ENCODE measurements at regions not wholly inside any gene's neighbourhood (a gene's known extent, or its start where the extent isn't known, plus 50 kb on each side); places are given as distances from the start of the nearest gene placed in this dataset.
A peak's percentile ranks its signal among the peaks of the same experiment; 100 is the strongest.

DNA sequence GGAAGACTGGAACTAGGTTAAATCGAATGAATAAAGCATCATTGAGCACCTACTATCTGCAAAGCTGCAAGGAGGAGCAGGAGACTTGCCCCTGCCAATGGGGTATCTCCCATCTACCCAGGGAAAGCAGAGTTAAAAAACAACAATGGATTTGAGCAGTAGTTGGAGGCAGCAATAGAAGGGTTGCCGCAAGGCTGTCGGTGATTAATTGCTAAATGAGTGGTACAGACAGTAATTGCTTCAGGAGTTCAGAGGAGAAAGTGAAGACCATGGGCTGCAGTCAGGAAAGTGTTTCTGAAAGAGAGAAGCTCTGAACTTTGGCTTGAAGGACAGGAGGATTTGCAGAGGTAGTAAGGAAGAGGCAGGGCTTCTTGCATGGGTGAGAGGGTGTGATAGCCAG is 152.9 kb downstream of the ACTL8 start:
- DNase-seq: no peak

DNA sequence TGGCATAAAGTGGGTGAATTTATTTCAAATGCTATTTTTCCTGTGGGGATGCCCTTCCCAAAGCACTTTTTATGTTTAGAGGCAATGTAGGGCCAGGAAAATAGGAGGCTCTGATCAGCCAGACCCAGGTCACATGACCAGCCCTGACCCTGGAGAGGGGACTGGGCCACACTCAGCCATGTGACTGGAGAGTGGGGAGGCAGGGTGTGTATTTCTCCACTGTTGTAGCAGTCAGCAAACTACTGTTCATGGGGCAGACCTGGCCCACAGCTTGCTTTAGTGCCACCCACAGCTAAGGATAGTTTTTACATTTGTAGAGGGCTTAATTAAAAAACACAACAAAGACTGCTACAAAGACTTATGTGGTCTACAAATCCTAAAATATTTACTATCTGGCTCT is 153.8 kb downstream of the ACTL8 start:
- no peak for DNase-seq

DNA sequence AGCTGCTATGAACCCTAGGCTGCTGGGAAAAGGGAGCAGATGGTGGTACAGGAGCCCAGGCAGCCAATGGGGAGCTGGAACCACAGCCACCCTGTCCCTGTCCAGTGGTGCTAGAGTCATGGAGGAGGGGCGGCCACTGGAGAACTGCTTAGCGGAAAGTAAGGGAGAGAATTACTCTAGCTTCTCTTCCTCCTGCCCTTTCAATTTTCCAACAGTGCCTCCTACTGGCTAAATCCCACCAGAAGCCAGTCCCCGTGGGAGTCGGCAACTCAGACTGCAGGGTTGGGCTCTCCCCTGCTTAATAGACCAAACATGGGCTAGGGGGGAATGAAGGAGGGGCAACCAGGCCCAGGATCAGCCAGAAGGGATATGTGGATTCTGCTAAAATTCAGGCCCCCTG is 154.5 kb downstream of the ACTL8 start:
- DNase-seq: no peak

DNA sequence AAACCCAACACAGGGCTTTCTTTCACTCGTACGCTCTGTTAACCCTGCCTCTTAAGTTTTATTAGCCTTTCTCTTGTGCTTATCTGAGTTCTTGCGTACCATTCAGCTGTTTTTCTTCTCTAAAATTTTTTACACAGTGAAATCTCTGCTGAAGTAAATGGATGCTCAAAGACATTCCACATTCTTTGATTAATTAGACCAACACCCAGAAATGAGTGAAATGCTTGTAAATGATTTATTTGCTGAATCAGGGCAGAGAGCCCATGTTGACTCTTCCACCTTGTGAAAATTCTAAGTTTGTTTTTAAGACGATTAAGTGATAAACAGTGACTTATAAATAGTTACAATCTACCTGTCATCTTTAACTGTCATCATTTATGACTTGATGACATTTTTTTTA is 156.7 kb downstream of the ACTL8 start:
- no peak for DNase-seq

DNA sequence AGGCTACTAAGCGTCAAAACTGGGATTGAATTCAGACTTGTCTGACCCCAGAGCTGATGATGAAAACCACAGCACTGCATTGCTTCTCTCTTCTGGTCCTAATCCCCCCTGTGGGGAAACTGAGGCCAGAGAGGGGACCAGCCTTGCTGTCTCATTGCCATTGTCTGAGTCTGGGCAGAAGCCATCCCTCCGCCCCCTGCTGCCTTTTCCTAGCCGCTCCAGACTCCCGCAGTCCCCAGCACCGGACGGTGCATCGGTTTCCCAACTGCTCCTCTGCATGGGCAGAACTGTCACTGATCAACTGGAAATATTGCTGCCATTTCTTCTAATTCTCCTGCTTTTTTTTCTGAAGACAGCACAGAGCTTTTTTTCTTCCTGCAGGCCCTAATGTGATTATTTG is 157.4 kb downstream of the ACTL8 start:
- DNase-seq: no peak

DNA sequence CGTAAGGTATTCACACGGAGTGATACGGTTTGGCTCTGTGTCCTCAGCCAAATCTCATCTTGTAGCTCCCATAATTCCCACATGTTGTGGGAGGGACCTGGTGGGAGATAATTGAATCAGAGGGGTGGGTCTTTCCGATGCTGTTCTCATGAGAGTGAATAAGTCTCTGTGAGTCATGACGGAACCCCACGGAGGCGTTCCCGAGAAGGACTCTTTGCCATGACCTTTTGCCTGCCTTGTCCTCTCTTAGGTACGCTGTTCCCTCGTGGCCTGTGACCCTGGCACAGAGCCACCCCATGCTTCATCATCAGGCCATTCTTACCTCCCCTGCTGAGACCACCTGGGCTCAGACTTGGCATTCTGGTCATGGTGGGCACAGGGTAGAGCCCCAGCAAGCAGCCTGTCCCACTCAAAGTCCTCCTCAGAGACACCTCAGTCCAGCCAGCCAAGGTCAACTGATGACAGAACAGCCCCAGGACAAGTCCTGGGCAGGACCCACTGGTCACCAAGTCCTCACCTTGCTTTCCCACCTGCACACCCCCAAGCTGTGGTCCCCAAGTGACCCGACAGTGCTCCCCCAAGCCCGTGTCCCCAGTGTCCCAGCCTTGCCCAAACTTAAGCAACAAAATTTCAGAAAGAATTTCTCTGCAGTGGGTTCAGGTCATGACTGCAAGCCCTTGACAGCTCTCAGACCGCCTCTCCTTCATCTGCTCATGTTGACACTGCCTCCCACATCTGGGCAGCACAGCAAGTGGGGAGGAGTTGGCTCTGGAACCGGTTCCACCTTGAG is 158.4 kb downstream of the ACTL8 start:
- DNase-seq: no peak

DNA sequence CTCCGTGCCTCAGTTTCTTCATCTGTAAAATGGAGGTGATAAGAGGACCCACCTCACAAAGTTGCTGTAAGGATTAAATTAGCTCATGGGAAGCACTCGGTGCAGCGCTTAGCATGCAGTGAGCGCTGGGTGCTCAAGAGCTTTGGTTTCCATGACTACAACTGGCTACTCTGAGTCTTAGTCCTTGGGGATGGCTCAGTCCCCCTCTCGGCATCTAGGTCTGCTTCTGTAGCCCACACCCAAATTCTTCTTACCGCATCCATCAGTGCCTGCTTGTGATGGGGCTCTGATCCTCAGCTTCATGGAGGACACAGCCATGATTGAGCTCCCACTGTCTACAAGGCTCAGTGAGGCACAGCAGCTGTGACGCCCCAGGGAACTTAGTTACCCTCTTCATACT is 159.0 kb downstream of the ACTL8 start:
- DNase-seq: no peak

DNA sequence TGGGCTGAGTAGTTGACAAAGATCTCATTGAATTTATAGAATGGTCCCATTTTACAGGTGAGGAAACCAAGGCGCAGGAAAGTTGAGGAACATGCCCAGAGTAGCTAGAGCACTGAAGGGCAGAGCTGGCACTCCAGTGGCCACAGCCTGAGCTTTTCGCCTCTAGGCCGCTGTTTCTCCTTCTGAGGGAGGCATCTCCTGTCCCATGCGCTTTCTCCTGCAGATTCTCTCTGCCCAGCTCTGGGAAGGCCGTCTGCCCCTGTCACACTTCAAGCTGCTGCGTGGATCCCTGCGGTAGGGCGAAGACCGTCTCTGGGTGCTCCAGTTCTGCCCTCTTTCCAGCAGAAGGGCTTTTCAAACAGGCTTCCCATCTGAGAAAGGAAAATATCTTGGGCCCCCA is 159.9 kb downstream of the ACTL8 start:
- no peak for DNase-seq

DNA sequence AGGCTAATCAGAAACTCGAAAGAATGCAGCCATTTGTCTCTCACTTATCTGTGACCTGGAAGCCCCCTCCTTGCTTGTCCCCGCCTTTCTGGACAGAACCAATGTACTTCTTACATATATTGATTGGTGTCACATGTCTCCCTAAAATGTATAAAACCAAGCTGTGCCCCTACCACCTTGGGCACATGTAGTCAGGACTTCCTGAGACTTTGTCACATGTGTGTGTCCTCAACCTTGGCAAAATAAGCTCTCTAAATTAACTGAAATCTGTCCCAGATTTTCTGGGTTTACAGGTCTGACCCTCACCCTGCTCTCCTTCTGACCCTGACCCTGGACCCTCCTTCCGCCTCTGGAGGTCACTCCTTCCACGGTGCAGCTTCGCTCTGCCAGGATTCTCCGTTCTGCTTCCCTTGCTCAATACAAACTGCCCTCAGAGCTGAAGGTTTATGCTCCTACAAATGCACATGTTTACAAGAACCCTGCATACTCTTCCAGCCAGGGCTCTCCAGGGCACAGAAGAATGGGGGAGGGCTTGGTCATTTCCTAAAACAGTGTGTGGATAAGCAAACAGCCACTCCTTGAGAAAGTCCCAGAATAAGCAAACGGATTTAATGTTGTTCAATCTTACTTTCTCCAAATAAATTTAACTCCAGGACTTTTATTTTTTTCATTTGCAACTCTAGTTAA is 160.5 kb downstream of the ACTL8 start:
- DNase-seq: no peak

DNA sequence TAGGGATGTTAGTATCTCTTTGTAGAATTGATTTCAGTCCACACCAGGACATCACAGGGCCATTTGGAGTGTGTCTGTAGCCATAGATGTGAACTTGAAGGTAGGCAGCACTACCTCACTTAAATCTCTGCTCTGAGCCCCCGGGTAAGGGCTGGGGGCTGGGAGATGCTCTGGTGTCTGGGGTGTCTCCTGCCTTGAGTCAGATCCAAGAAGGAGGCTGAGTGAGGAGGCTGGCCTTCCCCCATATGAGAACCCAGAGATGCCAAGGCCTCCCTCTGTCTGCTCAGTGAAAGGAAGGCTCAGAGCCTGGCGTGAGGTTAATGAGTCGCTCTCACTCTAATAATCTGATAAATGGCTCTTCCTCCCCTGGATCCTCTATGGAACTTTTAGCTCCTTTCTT is 161.6 kb downstream of the ACTL8 start:
- no peak for DNase-seq

DNA sequence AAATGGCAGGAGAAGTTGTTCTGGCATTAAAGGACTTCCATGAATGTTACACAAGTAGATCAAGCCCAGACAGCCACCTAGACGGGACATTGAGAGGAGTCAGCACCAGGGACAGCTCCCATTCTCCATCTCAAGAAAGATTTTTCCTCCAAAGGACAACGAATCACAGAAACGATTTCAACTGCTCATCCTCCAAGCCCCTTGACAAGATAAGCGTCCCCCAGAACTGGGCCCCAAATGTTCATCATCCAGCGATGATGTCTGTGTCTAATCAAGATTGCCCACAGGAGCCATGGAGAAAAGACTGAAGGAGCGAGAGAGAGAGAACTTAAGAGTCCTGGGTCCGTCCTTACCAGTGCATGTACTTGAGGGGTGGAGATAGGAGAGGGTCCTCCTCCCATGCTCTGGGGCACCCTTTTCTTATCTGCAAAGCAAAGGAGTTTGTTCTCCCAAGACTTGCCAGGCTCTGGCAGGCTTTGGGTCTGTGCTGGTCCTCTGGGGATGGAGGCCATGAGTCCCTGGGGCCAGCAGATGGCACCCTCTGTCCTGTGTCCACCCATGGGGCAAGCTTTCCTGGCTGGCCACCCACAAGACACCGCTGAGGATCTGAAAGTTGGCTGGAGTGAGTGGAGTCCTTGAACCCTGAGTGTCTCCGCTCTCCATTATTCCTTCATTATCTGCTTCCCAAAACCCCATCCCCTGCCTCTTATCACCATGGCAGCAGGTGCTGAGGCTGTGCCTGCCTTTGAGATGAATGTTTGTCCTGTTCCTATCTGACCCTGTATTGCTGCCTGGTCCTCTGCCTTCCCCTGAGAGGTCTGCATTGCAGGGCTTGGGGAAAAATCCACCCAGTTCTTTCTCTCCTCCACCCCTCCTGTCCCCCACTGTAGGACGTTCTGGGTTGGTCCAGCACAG is 164.6 kb downstream of the ACTL8 start:
- peak; percentile 13 for DNase-seq

DNA sequence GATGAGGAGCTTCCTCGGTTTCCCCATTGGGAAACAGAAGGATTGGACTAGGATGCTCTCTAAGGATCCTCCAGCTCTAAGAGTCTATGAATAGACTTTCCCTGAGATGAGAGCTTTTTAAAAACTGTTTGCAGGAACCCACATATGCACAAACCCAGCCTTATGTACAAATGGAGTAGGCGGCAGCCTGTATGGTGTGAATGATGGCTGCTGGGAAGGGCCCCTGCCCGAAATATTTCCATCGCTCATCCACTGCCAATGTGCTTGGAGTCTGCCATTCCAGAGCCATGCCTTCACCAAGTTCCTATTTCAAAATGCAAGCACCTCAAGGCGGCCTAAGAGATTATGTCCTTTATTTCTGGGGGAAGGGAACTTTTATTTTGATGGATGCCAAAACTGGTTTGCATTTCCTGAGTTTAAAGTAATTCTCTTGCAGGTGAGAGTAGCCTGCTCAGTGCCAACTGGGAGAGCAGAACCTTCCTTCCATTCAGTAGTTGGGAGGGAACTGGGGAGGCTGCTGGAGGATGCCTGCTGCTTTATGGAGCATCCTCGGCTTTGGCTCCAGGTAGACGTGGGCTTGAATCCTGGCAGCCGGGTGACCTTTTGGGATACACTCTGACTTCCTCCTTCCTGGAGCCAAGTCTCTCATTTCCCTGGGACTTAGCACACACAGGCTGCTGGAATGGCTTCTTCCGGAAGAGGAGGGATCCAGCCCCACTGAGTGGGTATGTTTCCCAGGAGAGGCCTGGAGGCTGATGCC is 165.9 kb downstream of the ACTL8 start:
- no peak for DNase-seq

DNA sequence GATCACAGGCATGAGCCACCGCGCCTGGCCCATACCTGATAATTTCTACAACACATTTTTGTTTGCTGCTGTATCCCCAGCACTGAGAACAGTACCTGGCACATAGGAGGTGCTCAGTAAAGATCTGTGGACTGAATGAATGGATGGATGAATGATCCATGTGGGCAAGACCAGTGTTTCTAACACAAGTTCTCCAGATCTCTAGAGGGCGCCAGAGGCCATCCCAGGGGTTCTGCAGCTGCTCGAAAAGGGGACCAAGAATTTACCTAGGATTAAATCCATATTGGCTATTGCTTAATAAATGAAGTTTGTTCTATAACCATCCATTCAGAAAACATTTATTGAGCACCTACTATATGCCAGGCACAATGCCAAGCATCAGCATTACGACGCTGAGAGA is 167.7 kb downstream of the ACTL8 start:
- DNase-seq: peak; percentile 3

DNA sequence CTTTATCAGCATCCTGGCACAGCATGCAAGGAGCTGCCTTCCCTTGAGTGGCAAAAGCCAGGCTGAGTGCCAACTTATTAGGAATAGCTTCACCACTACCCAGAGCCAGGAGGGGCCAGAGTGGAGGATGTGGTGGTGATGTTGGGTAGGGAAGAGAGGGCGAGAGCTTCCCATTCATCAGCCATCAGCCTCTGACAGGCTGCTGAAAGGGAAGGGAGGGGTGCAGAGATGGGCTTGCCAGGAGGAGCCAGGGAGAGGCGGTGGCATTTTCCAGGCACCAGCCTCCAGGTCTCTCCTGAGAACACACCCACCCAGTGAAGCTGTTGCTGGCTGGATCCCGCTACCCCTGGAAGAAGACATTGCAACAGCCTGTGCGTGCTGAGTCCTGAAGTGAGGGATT is 168.5 kb downstream of the ACTL8 start:
- no peak for DNase-seq

DNA sequence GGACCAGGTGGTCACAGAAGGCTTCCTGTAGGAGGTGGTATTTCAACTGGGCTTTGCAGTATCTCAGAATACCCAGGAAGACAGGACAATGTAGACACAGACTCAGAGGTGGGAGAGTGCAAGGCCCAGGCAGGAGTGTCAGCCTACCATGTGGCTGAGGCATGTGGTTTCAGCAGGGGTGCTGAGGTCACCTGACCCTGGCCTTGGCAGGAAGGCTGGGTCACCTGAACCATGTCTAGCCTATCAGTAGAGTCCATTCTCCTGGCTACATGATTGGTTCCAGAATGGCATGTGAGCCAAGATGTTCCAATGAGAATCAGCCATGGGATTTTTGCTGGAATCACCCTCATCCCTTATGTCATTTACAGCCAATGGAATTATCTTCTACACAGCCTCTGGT is 169.4 kb downstream of the ACTL8 start:
- DNase-seq: no peak

DNA sequence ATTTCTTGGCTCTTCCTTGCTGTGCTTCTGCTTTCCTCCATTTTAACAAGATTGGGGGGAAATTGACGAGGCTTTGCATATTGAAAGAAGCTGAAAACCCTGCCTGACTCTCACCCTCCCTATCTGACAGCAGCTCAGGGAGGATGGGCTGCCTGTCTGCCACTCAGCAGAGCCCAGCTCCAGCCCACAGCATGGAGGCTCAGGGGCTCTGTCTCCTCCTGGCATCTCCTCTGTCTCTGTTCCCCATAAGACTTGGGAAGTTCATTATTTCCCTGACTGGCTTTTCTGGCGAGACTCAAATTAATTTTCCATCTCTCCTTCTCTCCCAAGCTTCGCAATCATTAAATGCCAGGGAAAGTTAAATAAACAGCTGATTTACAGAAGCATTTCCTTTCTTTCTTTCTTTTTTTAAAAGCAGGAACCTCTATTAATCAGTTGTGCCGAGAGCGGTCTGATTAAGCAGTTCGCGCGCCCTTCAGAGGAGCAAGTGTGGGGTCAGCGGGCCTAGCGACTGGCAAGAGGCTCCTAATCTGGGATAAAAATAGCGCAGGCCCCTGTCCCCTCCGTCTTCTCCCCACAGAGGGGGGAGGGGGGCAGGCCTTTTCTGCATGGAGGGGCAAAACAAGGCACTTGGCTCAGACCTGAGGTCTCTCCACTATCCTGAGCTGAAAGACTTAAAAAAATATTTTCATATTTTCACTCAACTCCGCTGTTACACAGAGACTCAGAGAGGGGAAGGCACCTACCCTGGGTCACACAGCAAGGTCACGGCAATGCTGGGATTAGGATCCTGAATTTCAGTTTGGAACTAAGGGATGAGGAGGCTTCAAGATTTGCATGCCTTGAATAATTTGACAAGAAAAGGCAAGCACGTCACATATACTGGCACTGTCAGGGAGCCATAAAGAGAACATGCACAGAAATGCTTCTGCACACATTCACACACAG is 170.4 kb downstream of the ACTL8 start:
- no peak for DNase-seq

DNA sequence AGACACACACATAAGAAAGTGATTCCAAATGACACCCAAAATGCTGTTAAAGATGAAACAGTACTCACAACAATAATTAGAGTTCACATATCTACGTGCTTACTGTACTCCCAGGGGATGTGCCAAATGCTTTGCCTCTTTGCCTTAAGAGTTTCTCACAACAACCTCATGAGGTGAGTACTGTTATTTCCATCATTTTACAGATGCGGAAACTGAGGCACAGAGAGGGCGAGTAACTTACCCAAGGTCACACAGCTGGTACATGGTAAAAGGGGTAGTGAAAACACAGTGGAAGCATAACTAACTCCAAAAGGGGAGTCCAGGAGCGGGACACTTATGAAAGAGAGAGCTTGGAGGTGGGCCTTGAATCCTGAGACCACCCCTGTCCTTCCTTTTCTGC is 171.8 kb downstream of the ACTL8 start:
- DNase-seq: no peak

DNA sequence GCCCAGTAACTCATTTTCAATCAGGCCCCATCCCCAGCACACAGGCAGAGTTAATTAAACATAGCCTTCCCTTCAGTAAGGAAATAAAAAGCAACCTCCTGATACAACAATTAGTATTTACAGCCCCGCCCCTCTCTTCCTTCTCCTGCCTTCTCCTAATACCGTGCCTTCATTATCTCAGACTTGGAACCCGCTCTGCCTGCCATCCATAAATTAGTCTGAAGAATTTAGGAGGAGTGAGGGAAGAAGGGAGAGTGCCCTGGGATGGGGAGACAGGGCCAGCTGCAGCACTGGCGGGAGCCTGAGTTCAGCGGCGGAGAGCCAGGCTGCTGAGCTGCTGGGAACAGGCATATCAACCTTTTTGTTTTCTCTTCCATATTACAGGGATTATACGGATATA is 172.8 kb downstream of the ACTL8 start:
- DNase-seq: no peak

DNA sequence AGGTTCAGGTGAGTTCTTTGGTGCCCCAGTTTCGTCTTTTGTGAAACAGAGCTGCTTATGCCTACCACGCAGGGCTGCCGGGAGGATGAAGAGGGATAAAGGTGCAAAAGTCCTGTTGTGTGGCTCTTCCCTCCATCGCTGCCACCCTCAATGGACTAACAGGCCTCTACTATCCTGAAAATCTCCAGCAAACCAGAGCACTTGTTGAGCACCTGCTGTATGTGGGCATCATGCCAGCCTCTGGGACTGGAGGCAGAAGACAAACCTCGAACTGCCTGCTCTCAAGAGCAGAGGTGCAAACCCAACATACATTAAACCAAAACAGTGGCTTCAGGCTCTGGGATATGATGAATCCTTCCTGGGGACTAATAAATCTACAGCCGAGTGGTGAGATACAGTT is 174.1 kb downstream of the ACTL8 start:
- DNase-seq: no peak

DNA sequence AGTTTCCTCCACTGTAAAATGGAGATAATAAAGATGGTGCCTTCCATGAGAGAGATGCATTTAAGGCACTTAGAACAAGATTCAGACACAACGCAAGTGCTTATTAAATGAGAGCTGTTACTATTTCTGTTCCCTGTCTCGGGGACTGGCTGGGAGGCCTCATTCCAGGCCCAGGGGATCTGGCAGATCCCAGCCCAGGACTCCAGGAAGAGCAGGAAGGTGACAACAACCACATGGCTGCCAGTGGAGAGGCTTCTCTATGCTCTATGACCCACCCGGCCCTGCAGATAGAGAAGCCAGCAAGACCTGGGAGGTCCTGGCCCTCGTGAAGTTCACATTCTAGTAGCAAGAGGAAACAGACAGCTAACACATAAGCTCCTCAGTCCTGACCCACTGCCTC is 175.5 kb downstream of the ACTL8 start:
- DNase-seq: no peak

DNA sequence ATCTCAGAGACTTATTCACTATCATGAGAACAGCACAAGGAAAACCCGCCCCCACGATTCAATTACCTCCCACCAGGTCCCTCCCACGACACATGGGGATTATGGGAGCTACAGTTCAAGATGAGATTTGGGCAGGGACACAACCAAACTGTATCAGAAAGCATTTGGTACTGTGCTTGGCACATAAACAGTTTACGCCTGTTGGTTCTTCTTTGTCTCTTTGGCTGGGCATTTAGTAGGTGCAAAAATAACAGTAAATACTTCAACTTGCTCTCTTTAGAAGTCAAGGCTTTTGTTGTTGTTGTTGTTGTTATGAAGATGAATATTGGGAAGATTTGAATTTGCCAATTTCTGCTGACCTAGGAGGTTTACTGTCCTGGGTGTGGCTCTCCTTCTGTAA is 175.4 kb upstream of the IGSF21 start:
- no peak for DNase-seq

DNA sequence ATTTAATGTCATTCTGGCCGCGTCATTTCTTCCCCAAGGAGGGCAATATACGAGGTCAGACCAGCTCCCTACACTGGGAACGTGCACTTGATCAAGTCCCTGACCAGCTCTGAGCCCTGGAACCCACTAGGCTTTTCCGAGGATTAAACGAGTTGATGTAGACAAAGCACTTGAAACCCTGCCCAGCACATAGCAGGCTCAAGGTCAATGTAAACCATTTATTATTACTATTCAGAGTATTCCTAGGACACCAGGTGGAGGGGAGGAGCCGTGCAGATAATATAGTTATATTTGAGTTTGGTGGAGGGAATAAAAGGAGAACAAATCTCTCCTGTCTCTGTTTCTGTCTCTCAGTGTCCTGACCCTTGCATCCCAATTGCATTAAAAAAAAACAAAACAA is 174.1 kb upstream of the IGSF21 start:
- DNase-seq: no peak

Measured in amniotic stem cell (primary cell).